HG03108 (cell line): ENCODE measurements at regions not wholly inside any gene's neighbourhood (a gene's known extent, or its start where the extent isn't known, plus 50 kb on each side); places are given as distances from the start of the nearest gene placed in this dataset.

Experiments used
- ATAC-seq: cut with Tn5 transposase; IDR thresholded peaks from one replicate; pipeline ENCODE4 v1.9.1; 2021; ENCODE audit warnings: moderate library complexity; ENCODE audit not compliant: unreplicated experiment

DNA sequence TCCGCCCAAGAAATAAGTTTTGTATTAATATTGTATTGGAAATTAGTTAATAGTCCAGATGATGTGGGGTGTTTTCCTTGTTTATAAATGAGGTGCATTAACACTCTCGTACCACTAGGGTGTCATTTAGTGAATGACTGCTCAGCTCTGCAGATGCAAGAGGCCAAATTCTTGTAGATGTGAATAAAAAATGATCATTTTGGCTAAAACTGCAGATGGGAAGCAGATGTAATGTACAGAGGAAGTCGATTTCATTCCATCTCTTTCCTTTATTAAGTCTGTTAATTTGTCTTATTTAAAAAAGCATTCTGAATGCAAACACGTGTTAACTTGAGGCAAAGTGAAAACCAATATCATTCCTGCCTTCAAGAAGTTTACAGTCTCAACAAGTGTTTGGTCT is 108.1 kb downstream of the DHX15 start:
- ATAC-seq, result no peak

DNA sequence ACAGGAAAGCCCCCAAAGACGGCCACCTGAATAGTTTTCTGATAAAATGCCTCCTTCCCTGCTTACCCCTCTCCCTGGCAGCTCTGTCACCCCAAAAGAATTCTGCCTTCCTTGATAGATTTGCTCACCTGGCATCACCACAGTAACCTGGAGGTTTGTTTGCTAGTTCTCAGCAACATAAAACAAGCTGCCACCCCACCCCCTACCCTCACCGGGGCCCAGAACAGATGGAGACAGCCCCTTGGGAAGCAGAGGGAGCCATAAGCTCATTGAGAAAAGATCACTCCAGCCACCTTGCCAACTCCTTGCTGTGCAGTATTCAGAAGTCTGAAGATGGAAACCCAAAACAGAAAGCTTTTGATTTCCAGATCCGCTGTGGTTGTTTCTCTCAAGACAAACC is 108.6 kb downstream of the DHX15 start:
- no peak for ATAC-seq

DNA sequence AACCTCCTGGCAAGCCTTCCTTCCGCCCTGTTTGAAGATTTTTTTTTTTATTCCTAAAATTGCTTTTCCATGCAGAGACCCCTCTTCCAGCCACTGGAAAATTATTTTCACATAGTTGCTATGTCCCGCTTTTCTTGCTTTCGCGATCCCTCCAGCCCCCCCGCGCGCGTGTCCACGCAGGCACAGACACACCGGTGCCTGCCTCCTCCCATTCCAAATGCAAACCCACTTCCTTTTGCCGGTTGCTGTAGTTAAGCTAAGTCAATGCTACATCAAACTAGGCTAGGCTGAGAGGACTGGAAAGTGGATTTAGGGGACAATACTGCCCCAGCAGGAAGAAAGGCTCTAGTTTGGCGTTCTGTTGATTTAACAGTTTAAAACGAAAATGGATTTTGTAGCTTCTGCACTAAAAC is 111.0 kb downstream of the DHX15 start:
- no peak for ATAC-seq

DNA sequence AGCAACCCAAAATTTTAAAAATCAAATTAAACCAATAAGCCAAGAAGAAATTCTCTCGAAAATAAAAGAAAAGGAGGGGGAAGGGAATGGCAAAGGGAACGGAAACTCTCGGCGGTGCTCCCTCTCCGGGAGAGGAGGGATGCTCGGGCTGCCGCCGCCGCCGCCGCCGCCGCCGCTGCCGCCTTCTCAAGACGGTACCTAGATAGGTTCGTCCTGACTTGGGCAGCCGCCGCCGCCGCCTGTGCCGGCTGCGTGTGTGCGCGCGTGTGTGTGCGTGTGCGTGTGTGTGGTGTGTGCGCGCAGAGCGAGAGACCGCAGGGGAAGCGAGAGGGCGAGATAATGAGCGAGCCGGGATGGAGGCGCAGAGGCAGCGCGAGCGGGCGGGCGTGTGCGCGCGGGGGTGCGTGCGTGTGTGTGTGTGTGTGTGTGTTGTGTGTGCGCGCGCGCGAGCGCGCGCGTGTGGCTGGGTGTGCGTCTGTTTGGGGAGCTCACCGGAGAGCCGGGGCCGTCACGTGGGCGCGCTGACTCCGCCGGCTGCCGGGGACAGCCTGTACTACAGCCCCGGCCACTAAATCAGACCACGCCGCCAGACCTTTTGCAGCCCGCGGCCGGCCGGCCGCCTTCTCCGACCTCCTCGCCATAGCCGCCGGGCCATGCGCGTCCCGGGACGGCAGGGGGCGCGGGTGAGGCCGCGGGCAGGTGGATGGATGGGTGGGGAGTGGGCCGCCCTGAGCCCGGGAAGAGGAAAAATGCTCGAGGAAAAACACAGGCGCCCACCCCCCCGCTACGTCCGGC is 111.6 kb downstream of the DHX15 start:
- ATAC-seq, result peak; percentile 54

DNA sequence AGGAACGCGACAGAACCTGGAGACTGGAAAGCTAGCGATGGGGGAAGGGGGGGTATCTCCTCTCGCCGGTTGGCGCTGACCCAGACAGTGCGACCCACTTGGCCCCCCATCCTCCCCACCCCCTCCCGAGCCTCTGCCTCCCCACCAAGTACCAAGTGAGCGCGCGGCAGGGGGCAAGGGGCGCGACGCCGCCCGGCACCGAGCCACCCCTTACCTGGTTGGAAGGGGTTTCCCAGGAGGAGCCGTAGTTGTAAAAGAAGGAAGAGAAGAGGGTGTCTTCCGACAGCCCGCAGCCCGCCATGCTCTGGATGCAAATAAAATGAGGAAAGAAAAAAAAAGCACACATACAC is 112.2 kb downstream of the DHX15 start:
- no peak for ATAC-seq

DNA sequence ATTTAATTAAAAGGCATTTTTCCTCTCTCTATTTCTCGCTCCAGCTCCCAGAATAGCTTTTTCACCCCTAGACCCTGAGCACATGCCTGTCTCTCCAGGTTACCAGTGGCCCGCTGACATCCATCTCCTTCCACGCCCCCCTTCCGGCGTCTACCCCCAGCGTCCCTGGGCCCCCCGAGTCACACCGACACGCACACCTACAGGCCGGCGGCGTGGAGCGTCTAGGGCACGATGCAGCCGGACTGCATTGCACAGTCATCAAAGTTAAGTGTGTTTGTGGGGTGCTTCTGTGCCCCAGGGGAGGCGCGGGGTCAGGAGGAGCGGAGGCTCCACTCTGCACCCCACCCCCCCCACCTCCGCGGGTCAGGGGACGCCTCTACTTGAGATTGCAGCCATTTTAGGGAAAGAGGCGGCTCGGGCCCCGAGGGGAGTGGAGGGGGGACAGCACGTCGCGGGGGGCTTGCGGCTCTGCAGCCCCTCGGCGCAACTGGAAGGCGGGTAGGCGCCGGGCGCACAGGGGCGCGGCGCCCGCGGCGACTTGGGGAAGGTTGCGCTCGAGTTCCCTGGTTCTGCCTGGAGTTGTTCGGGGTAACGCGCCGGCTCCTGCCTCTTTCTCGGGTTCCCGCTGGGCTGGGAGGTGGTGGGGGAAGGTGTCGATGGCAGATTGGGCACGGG is 112.7 kb downstream of the DHX15 start:
- no peak for ATAC-seq

DNA sequence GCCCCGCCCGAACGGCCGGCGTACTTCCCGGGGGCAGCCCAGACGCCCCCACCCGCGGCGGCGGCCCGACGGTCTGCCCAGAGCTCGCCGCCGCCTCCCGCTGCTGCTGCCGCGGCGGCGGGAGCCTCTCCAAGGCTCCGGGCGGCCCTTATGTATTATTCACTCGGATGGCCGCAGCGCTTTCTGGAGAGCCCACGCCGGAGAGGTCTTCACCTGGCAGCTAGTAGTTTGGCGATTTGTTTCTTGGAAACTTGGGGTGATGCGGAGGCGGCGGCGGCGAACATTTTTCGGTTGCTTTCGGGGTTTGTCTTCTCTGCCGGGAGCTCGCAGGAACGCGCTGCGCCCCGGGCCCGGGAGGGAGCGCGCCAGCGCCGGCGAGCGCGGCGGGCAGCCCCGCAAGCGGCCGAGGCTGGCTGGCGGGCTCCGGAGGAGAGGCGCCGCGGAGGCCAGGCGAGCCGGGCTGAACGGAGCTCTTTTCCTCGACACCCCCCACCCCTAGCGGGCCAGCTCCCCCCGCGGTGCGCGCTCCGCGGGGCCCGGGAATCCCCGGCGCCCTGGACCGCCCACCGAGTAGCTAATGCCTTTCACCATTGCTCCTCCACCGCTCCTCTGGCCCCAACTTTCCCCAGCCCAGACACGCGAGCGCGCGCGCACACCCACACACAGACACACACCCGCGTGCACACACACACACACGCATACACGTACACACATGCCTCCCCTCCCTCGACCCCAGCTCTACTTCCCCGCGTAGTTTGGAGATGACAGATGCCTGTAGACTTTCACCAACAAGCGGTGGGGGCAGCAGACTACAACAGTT is 113.5 kb downstream of the DHX15 start:
- no peak for ATAC-seq

DNA sequence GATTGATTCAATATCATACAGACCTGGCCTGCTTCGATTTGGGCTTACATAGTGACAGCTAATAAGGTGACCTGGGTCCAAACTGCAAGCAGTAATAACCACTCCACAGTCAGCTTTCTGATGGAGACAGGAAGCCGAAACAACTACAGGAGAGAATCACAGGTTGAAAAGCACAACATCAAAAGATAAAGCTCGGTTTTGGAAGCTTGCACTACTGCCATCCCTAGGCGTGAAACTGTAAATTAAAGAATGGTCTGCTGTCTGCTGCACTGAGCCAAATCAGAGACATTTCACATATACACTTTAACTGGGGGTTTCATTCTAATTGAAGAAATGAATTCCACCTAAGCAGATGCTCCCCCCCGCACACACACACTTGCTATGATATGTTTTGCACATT is 116.3 kb downstream of the DHX15 start:
- no peak for ATAC-seq

DNA sequence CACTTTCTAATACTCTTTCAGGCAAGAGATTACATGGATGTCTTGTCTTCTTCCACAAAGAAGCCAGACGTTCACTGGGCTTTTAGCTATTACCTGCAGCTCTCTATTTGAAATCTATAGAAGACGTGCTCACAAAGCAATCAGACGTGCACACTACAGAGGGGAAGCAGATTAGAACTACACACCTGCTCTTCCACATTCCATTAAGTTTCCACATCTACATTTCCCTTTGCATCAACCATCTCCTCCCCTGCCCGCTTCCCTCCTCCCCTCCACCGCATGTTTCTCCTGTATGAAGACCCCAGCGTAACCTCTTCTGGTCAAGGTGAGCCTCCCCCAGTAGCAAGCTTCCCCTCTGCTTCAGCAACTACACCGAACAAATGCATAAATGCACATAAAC is 119.8 kb downstream of the DHX15 start:
- ATAC-seq, result no peak

DNA sequence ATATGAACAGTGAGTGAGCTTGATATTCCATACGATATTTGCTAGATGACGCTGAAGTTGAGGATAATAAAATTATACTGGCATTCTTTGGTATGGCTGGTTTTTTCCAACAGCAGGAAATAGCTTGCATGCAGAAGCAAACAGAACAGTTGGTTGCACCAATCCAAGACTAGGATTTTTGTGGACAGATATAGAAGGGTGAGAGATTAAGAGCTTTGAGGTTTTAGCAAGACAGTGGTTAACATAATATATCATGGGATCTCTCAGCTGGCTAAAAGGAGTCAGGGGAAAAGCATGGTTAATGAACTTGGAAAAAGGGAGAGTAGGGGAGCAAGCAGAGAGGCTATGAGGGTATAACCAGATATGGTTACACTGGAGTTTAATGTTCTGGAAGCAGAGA is 127.9 kb downstream of the DHX15 start:
- no peak for ATAC-seq

DNA sequence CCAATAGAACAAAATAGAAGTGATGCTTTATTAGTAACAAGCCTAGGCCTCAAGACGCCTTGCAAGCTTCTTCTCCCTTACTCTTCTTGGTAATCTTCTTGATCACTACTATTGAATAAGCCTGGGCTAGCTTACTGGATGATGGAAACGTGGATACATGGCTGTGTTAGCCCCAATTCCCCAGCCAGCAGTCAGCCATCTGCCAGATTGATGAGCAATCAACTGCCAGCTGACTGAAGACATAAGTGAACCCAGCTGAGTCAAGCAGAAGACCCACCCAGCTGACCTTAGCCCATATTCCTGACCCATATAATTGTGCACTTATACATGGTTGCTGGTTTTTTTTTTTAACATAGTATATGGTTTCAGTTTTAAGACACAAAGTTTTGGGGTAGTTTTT is 130.4 kb downstream of the DHX15 start:
- no peak for ATAC-seq

DNA sequence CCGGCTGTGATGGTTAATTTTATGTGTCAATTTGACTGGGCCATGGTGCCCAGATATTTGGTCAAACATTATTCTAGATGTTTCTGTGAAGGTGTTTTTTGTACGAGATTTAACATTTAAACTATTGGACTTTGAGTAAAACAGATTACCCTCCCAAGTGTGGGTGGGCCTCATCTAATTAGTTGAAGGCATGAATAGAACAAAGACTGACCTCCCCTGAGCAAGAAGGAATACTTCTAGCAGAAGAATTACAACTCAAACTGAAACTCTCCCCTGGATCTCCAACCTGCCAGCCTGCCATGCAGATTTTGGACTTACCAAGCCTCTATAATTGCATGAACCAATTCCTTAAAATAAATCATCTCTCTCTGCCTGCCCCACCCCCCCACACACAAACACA is 132.5 kb downstream of the DHX15 start:
- no peak for ATAC-seq

DNA sequence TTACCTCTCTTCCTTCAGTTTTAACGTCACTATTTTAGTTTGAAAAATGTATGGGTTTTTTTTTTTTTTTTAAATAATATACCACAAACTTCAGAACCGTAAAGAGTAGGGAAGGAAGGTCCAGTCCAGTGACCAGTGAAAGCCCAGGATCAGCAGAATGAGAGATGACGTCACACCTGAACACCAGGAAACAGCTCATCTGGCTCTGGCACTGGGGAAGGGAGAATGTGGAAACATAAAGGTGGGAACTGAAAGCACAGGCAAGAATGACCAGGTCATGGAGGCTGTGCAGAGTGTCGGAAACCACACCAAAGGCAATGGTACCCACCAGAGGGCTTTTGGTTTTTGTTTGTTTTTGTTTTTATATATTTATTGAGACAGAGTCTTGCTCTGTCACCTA is 141.2 kb downstream of the DHX15 start:
- ATAC-seq, result no peak

DNA sequence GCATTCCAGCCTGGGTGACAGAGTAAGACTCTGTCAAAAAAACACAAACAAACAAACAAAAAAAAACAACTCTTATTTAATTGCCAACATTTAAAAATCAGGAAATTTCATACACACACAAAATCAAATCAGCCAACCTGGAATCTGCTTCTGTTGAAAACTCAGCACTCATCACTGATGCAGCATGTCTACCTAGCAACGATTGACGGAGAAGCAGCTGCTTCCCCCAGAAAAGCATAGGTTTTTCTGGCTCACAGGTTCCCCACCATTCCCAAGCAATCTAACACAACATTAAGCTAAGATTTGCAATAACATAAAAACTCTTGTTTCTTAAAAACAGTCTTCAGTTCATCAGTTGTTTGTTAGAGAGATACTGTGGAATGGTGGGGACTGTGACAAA is 143.6 kb downstream of the DHX15 start:
- no peak for ATAC-seq

DNA sequence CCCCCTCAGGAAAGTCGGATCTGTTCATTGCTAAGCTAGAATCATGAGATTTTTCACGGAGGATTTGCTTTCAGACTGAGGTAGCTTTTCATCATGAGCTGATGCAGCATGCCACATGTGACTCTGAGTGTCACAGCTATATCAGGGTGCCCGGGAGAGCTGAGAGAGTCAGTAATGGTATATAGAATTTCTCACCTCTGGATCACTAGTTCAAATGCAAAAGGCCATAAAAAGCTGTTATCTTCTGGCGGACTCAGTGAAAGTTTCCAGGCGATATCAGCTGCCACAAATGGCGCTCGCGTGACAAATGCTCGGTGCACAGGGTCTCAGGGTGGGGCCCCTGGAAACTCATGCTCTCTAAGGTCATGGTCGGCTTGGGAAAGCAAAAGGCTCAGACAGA is 150.1 kb downstream of the DHX15 start:
- ATAC-seq, result no peak

DNA sequence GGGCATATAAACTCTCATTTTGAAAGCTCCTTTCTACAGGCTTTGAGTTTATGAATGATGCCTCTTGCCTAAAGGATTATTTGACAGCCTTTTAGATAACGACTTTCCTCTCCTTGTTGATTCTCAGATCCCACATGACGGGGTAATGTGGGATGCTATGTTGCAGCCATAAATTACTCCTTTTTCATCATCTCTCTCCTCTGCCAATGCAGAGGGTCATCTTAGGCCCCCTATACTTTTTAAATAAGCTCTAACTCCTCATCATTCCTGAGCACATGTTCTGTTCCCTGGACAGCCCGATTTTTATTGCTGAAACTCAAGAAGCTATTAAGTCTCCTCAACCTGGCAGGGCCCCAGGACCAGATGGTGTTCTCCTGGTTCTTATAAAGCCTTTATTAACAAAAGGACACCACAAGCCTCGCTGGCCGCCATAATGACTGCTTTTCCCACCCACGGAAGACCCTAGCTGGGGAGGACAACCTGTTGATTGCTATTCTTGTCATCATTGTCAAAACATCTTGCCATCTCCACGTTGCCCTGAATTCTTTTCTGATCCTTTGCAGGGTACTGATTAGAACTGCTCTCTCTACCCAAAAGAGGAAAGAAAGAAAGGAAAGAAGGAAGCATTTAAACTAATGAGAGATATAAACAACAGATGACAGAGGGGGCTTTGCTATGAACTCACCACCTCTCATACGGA is 150.7 kb downstream of the DHX15 start:
- ATAC-seq, result no peak

DNA sequence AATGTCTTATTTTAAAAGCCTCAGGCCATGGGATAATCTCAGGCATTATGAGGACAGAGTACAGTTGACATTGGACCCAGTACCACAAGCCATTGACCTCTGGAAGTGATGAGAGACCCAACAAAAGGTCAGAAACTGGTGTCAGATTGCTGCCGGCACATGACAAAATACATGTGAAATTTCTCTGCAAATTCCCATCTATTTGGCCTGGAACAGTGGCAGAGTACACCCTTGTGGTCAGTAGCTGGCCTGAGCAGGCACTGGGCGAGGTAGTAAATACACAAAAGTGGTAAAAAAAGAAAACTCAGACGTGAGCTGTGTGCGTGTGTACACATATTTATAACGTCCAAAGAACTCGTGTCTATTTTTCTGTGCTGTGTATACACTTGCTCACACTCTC is 155.5 kb downstream of the DHX15 start:
- no peak for ATAC-seq

DNA sequence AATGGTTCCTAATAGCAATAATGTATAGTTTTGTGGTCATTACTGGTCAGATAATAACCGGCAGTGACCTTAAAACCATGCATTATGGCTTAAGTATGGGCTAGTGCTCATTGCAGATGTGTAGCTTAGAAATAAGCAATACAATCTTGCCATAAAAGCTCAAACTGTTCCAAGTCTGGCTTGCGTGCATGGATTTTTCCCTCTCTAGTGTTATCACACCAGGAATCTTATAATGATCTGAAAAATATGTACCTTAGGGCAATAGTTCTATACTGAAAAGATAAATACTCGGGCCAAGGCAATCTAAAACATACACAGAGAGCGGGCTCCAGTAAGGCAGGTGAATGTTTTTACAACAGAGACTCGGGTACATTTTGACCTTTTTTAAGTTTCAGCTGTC is 157.8 kb downstream of the DHX15 start:
- no peak for ATAC-seq

DNA sequence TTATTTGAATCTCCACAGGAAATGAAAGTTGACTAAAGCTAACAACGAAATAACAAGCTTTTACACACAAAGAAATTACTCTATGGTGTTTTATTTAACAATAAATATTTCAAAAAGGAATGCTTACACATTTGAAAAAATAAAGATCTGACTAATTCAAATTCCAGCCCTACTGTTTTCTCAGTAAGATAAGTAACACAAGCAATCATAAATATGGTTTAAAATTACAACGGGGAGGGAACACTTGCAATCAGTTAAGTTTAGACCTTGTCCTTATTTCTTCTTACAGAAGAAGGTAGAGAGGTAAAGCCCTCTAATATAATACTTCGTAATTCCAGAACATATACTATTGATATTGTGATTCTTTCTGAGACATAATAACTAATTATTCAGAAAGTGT is 158.5 kb downstream of the DHX15 start:
- ATAC-seq, result no peak

DNA sequence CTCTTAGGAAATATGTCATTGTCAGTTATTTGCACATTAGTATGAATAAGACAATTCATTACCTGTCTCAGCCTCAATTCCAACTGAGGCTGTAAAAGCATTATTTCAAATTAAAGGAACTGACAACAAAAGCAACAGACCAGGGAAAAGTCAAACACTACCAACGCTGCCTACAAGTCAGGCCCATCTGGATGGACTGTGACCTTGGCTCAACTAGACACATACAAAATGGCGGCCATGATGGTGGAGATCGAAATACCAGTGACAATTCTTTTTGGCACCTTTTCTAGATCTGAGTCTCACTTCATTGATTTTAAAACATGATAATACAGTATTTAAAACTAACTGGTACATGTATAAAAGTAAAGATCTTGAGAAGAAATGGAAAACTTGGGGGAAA is 160.7 kb downstream of the DHX15 start:
- ATAC-seq, result no peak

DNA sequence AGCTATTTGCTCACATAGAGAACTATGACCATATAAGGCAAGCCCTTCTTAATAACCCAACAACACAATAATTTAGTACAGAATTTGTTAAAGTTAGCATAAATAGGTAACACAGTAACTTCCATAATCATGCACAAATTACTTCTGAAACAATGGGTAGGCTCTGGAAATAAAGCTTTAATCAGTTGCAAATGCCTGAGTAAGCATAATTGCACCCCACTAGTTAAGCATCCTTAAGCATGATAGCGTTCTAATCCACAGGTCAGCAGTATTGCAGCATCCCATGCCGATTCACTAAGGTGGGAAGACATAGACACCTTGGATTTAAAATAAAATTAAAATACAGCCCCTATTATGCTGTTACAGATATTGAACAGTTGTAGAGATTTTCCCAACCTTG is 161.7 kb downstream of the DHX15 start:
- no peak for ATAC-seq
